GM12801 (cell line): ENCODE measurements at regions not wholly inside any gene's neighbourhood (a gene's known extent, or its start where the extent isn't known, plus 50 kb on each side); places are given as distances from the start of the nearest gene placed in this dataset.

Experiments used
- CTCF ChIP-seq: IDR thresholded peaks from one replicate; pipeline ENCODE4 v1.5.1; 2011; ENCODE audit warnings: control low read depth; ENCODE audit not compliant: insufficient read length; ENCODE audit errors: extremely low read depth

GRCh38 chr11:24132471-24132870 is 364.4 kb upstream of the LUZP2 start:
- TF ChIP-seq CTCF = no peak

- TF ChIP-seq CTCF = no peak
Observed at GRCh38 chr11:24134879-24135589, 361.8 kb upstream of the LUZP2 start.

- TF ChIP-seq CTCF = no peak
Observed at GRCh38 chr11:24142062-24142461, 354.8 kb upstream of the LUZP2 start.

GRCh38 chr11:24145411-24145810 is 351.4 kb upstream of the LUZP2 start:
- no peak for TF ChIP-seq CTCF

- no peak for TF ChIP-seq CTCF
Observed at GRCh38 chr11:24153337-24153736, 343.5 kb upstream of the LUZP2 start.

- TF ChIP-seq CTCF = no peak
Observed at GRCh38 chr11:24155792-24156191, 341.1 kb upstream of the LUZP2 start.

- TF ChIP-seq CTCF = no peak
Observed at GRCh38 chr11:24157316-24157715, 339.5 kb upstream of the LUZP2 start.

GRCh38 chr11:24161587-24161986 is 335.3 kb upstream of the LUZP2 start:
- no peak for TF ChIP-seq CTCF
